Endothelial cell (in vitro differentiated cells): ENCODE measurements at regions not wholly inside any gene's neighbourhood (a gene's known extent, or its start where the extent isn't known, plus 50 kb on each side); places are given as distances from the start of the nearest gene placed in this dataset.

Experiments used
- DNase-seq: peaks from one replicate; pipeline ENCODE4 v3.0.0; 2021; ENCODE audit warnings: low spot score
- H3K27ac Mint-ChIP-seq: one replicate; pipeline ENCODE4 v1.8.0; 2021; ENCODE audit warnings: mixed read lengths, inconsistent platforms; ENCODE audit not compliant: unreplicated experiment
- H3K27me3 Mint-ChIP-seq: one replicate; pipeline ENCODE4 v1.8.0; 2021; ENCODE audit warnings: mild to moderate bottlenecking, moderate library complexity, mixed read lengths, inconsistent platforms; ENCODE audit not compliant: unreplicated experiment
- H3K36me3 Mint-ChIP-seq: one replicate; pipeline ENCODE4 v1.8.0; 2021; ENCODE audit warnings: mild to moderate bottlenecking, low read depth, mixed read lengths, inconsistent platforms; ENCODE audit not compliant: unreplicated experiment
- H3K4me1 Mint-ChIP-seq: one replicate; pipeline ENCODE4 v1.8.0; 2021; ENCODE audit warnings: mild to moderate bottlenecking, mixed read lengths, inconsistent platforms; ENCODE audit not compliant: unreplicated experiment
- H3K4me3 Mint-ChIP-seq: one replicate; pipeline ENCODE4 v1.8.0; 2021; ENCODE audit warnings: mild to moderate bottlenecking, mixed read lengths, inconsistent platforms; ENCODE audit not compliant: unreplicated experiment
- H3K9me3 Mint-ChIP-seq: one replicate; pipeline ENCODE4 v1.8.0; 2021; ENCODE audit warnings: mixed read lengths, inconsistent platforms; ENCODE audit not compliant: unreplicated experiment
- CTCF ChIP-seq: fragments of 200-600 bp; sonication (generic); IDR thresholded peaks from one replicate; pipeline ENCODE4 v1.5.0; 2021; ENCODE audit warnings: antibody characterized with exemption; ENCODE audit not compliant: unreplicated experiment

GRCh38 chr21:38740090-38740489 lies 65.6 kb upstream of the ETS2 start:
- peaks cover 2% of the 10 kb centered on the region for H3K27me3 Mint-ChIP-seq
- H3K4me1 Mint-ChIP-seq: peaks cover 2% of the 10 kb centered on the region
- H3K27ac Mint-ChIP-seq: no peak overlapping the region
- no peak for TF ChIP-seq CTCF
- no peaks in the 10 kb centered on the region for H3K36me3 Mint-ChIP-seq
- no peaks in the 10 kb centered on the region for H3K9me3 Mint-ChIP-seq
- DNase-seq: no peak
- no peak overlapping the region for H3K4me3 Mint-ChIP-seq

GRCh38 chr21:38741092-38741949 lies 64.4 kb upstream of the ETS2 start:
- Mint-ChIP-seq H3K4me3 (no peak overlapping the region), H3K9me3 (no peaks in the 10 kb centered on the region), H3K36me3 (no peaks in the 10 kb centered on the region), H3K27me3 (no peaks in the 10 kb centered on the region), H3K4me1 (peaks cover 2% of the 10 kb centered on the region), H3K27ac (no peak overlapping the region)
- DNase-seq: no peak
- no peak for TF ChIP-seq CTCF

GRCh38 chr21:38741950-38742256 lies 63.8 kb upstream of the ETS2 start:
- H3K27ac Mint-ChIP-seq: no peak overlapping the region
- no peak for DNase-seq
- H3K36me3 Mint-ChIP-seq: no peaks in the 10 kb centered on the region
- no peak overlapping the region for H3K4me3 Mint-ChIP-seq
- TF ChIP-seq CTCF: no peak
- H3K9me3 Mint-ChIP-seq: no peaks in the 10 kb centered on the region
- H3K27me3 Mint-ChIP-seq: no peaks in the 10 kb centered on the region
- H3K4me1 Mint-ChIP-seq: peaks cover 2% of the 10 kb centered on the region

GRCh38 chr21:38742580-38743260 lies 63.0 kb upstream of the ETS2 start:
- peaks cover 6% of the 10 kb centered on the region for H3K4me1 Mint-ChIP-seq
- no peak for DNase-seq

More at GRCh38 chr21:38742580-38743260, 63.0 kb upstream of the ETS2 start:
- no peaks in the 10 kb centered on the region for H3K27me3 Mint-ChIP-seq
- no peaks in the 10 kb centered on the region for H3K36me3 Mint-ChIP-seq
- TF ChIP-seq CTCF: no peak
- no peaks in the 10 kb centered on the region for H3K9me3 Mint-ChIP-seq
- H3K27ac Mint-ChIP-seq: no peak overlapping the region
- no peak overlapping the region for H3K4me3 Mint-ChIP-seq
